ENCODE measurements at regions not wholly inside any gene's neighbourhood (a gene's known extent, or its start where the extent isn't known, plus 50 kb on each side); places are given as distances from the start of the nearest gene placed in this dataset.

DNA sequence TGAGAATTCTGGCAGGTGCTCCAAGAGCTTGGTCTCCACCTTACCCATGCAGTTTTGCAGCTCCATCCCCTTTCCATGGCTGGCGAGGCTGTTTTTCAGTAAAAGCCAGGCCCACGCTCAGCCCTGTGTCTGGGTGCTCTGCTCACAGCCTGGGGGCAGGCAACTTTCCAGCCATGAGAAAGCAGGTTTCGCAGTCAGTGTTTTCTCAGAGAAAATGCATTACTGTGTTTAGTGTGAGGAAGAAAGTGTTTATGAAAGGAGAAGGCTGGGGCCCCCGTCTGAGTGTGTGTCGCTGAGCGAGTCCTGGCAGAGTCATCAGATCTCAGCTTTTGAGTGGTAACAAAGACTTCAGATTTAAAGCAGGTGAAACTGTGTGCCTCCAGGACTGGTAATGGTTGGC lies 248.1 kb downstream of the IRX1 start:
- Histone ChIP-seq H3K27ac (ENCODE audit: poor library complexity, severe bottlenecking) (no peak overlapping the region), H3K4me3 (ENCODE audit: severe bottlenecking) (no peak overlapping the region), H3K4me1 (ENCODE audit: insufficient read depth, poor library complexity, severe bottlenecking) (no peaks in the 10 kb centered on the region), H3K9me3 (ENCODE audit: severe bottlenecking) (peaks cover 4% of the 10 kb centered on the region), H3K36me3 (ENCODE audit: low read depth) (no peaks in the 10 kb centered on the region), H3K27me3 (ENCODE audit: insufficient read depth, poor library complexity, severe bottlenecking) (no peaks in the 10 kb centered on the region)
- ATAC-seq (ENCODE audit: low read depth): no peak
- TF ChIP-seq, protein P1, sequence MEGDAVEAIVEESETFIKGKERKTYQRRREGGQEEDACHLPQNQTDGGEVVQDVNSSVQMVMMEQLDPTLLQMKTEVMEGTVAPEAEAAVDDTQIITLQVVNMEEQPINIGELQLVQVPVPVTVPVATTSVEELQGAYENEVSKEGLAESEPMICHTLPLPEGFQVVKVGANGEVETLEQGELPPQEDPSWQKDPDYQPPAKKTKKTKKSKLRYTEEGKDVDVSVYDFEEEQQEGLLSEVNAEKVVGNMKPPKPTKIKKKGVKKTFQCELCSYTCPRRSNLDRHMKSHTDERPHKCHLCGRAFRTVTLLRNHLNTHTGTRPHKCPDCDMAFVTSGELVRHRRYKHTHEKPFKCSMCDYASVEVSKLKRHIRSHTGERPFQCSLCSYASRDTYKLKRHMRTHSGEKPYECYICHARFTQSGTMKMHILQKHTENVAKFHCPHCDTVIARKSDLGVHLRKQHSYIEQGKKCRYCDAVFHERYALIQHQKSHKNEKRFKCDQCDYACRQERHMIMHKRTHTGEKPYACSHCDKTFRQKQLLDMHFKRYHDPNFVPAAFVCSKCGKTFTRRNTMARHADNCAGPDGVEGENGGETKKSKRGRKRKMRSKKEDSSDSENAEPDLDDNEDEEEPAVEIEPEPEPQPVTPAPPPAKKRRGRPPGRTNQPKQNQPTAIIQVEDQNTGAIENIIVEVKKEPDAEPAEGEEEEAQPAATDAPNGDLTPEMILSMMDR (IDR thresholded peaks at IDR 0.05; ENCODE audit: poor library complexity, severe bottlenecking): no peak
- DNase-seq (ENCODE audit: low spot score): no peak

GRCh38 chr5:3844266-3844665 lies 248.6 kb downstream of the IRX1 start:
- no peak overlapping the region for H3K27ac ChIP-seq (ENCODE audit: poor library complexity, severe bottlenecking)
- TF ChIP-seq, protein P1 (IDR thresholded peaks at IDR 0.05; ENCODE audit: poor library complexity, severe bottlenecking): no peak
- no peaks in the 10 kb centered on the region for H3K27me3 ChIP-seq (ENCODE audit: insufficient read depth, poor library complexity, severe bottlenecking)
- H3K4me1 ChIP-seq (ENCODE audit: insufficient read depth, poor library complexity, severe bottlenecking): no peaks in the 10 kb centered on the region
- no peaks in the 10 kb centered on the region for H3K36me3 ChIP-seq (ENCODE audit: low read depth)
- H3K9me3 ChIP-seq (ENCODE audit: severe bottlenecking): peaks cover 4% of the 10 kb centered on the region
- ATAC-seq (ENCODE audit: low read depth): no peak
- no peak for DNase-seq (ENCODE audit: low spot score)
- H3K4me3 ChIP-seq (ENCODE audit: severe bottlenecking): no peak overlapping the region

GRCh38 chr5:3845230-3845629 lies 249.6 kb downstream of the IRX1 start:
- TF ChIP-seq, protein P1 (IDR thresholded peaks at IDR 0.05; ENCODE audit: poor library complexity, severe bottlenecking): no peak
- Histone ChIP-seq H3K9me3 (ENCODE audit: severe bottlenecking) (peaks cover 4% of the 10 kb centered on the region), H3K4me1 (ENCODE audit: insufficient read depth, poor library complexity, severe bottlenecking) (no peaks in the 10 kb centered on the region), H3K27me3 (ENCODE audit: insufficient read depth, poor library complexity, severe bottlenecking) (no peaks in the 10 kb centered on the region), H3K36me3 (ENCODE audit: low read depth) (no peaks in the 10 kb centered on the region), H3K4me3 (ENCODE audit: severe bottlenecking) (no peak overlapping the region), H3K27ac (ENCODE audit: poor library complexity, severe bottlenecking) (no peak overlapping the region)
- DNase-seq (ENCODE audit: low spot score) (no peak), ATAC-seq (ENCODE audit: low read depth) (no peak)

- TF ChIP-seq, protein P1 (IDR thresholded peaks at IDR 0.05; ENCODE audit: poor library complexity, severe bottlenecking): no peak
- H3K4me1 ChIP-seq (ENCODE audit: insufficient read depth, poor library complexity, severe bottlenecking): no peaks in the 10 kb centered on the region
- no peaks in the 10 kb centered on the region for H3K36me3 ChIP-seq (ENCODE audit: low read depth)
- H3K9me3 ChIP-seq (ENCODE audit: severe bottlenecking): no peaks in the 10 kb centered on the region
- no peaks in the 10 kb centered on the region for H3K27me3 ChIP-seq (ENCODE audit: insufficient read depth, poor library complexity, severe bottlenecking)
- no peak overlapping the region for H3K4me3 ChIP-seq (ENCODE audit: severe bottlenecking)
- DNase-seq (ENCODE audit: low spot score): no peak
- ATAC-seq (ENCODE audit: low read depth): peak; percentile 58; the same call in 2 of the 3 replicates
- H3K27ac ChIP-seq (ENCODE audit: poor library complexity, severe bottlenecking): no peak overlapping the region
Measured at GRCh38 chr5:3852161-3852916, 256.7 kb downstream of the IRX1 start.

GRCh38 chr5:3853362-3853761 lies 257.7 kb downstream of the IRX1 start:
- Histone ChIP-seq H3K4me3 (ENCODE audit: severe bottlenecking) (no peak overlapping the region), H3K27me3 (ENCODE audit: insufficient read depth, poor library complexity, severe bottlenecking) (no peaks in the 10 kb centered on the region), H3K9me3 (ENCODE audit: severe bottlenecking) (no peaks in the 10 kb centered on the region), H3K4me1 (ENCODE audit: insufficient read depth, poor library complexity, severe bottlenecking) (no peaks in the 10 kb centered on the region), H3K27ac (ENCODE audit: poor library complexity, severe bottlenecking) (no peak overlapping the region), H3K36me3 (ENCODE audit: low read depth) (no peaks in the 10 kb centered on the region)
- TF ChIP-seq, protein P1 (IDR thresholded peaks at IDR 0.05; ENCODE audit: poor library complexity, severe bottlenecking): no peak
- ATAC-seq (ENCODE audit: low read depth): no peak
- no peak for DNase-seq (ENCODE audit: low spot score)
